ENCODE measurements at regions not wholly inside any gene's neighbourhood (a gene's known extent, or its start where the extent isn't known, plus 50 kb on each side); places are given as distances from the start of the nearest gene placed in this dataset.

GRCh38 chr14:101070540-101071492, 167.3 kb upstream of the RTL1 start:
- TF ChIP-seq CTCF (IDR thresholded peaks at IDR 0.05; ENCODE audit: borderline replicate concordance, extremely low read depth, low read length, poor library complexity, severe bottlenecking), result no peak
- TF ChIP-seq EZH2 (IDR thresholded peaks at IDR 0.05; ENCODE audit: borderline replicate concordance, low read depth, low read length, severe bottlenecking), result no peak
